NOMO-1 treated with dmso at 0.1 percent for 144 hours (cell line): ENCODE measurements at regions not wholly inside any gene's neighbourhood (a gene's known extent, or its start where the extent isn't known, plus 50 kb on each side); places are given as distances from the start of the nearest gene placed in this dataset.
A peak's percentile ranks its signal among the peaks of the same experiment; 100 is the strongest.

Experiments used
- DNase-seq: peaks from one replicate; lab custom pipeline; 2025; ENCODE audit not compliant: unreplicated experiment; lab: John Stamatoyannopoulos, UW

- no peak for DNase-seq
Observed at GRCh38 chr5:155290937-155291336, 277.4 kb downstream of the KIF4B start.

DNA sequence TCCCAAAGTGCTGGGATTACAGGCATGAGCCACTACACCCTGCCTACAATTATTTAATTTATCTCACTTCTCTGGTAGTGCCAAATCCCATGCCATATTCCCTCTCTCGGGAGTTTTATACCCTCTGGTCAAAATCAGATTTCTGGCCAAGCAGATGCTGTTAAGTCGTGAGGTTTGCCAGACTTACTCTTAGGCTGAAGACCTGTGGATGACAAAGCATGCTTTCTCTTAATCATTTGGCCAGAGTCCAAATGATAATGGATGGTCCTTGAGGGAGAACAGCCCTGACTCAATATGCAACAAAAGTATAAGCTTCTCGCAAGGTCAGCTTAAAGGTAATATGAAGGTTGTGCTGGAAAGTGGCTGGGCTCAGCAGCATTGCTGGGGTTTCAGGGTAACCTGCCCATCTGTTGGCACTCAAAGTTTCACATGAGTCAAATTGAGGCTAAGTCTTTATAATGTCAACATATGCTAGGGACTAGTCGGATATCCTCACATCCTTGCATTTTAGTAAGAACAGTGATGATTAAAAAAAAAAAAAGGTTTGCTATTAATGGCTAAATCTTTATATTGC is 280.1 kb downstream of the KIF4B start:
- no peak for DNase-seq

- no peak for DNase-seq
Observed at GRCh38 chr5:155295111-155295510, 281.6 kb downstream of the KIF4B start.

DNA sequence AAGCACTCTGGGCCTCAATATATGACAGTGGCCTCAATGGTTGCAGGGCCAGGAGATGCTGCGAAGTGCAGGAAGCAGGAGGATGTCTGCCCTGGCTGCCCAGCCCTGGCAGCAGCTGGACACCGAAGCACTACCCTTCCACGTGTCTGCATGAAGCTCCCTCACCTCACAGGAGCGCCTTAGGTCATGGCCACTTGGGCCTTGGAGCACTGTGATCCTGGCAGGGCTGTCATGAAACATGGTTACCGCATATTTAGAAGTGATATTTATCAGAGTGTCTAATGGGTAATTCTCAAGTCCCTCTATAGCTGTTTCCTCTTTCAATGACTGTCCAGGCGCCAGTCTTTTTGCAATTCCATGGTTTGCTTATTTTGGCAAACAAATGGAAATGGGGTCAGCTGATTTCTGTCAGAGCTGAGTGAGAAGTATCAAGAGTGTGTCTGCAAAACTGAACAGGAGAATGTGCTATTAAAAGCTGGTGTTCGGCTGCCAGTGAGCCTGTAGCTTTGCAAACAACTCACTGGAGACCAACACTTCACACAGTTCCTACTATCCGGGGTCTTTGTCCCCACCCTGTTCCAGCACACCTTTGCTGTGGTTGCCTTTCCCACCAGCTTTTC is 285.9 kb downstream of the KIF4B start:
- no peak for DNase-seq

DNA sequence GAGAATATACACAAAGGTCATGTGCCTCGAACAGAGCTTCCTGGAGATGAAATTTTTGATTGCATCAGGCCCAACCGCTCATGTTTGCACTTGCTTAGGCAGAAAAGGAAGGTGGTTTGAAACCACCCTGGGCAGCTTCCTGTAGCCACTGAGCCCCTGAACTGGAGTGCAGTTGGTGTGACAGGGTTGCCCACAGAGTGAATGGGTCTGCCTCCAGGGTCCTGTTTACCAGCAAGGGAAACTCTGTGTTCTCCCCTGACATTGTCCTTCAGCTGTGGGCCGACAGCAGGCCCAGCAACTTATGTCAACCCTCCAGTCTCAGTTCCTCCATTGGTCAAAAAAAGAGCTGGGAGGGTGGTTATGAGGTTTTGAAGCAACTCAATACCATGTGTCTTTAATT is 289.6 kb downstream of the KIF4B start:
- DNase-seq: peak; percentile 56

GRCh38 chr5:155307229-155307628 is 293.7 kb downstream of the KIF4B start:
- no peak for DNase-seq

- DNase-seq: no peak
Observed at GRCh38 chr5:155308289-155308688, 294.7 kb downstream of the KIF4B start.

GRCh38 chr5:155309021-155309746 is 295.6 kb downstream of the KIF4B start:
- DNase-seq: no peak

DNA sequence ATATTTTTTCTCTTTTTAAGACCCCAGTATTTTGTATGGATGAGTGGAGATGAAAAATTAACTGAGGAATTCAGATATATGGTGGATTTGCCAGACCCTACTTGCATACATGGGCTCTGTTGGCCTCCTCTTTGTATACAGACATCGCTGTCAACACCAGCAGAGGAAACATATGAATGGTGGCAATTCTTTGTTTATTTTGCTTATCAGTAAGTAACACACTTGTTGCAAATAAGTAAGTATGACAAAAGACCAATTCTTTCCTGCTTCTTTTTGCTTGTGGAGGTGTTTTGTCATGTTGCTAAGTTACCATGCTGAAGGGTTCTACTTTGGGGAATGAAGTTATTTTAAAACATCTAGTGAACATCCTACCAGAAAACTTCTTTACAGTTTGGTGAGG is 298.2 kb downstream of the KIF4B start:
- DNase-seq: no peak

DNA sequence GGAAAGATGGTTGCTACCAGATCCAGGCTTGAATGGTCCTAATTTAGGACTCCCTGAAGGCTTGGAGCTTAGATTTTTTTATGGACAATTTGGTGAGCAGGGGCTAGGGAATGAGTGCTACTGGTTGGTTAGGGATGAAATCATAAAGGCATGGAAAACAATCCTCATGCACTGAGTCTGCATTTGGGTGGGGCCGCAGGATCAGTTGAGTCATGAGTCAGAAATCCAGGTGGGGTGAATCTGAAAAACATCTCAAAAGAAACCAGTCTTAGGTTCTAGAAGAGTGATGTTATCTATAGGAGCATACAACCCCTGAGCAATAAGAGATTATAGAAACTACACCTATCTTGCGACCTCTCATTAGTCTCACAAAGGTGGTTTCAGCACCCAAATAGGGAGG is 300.0 kb downstream of the KIF4B start:
- DNase-seq: no peak

DNA sequence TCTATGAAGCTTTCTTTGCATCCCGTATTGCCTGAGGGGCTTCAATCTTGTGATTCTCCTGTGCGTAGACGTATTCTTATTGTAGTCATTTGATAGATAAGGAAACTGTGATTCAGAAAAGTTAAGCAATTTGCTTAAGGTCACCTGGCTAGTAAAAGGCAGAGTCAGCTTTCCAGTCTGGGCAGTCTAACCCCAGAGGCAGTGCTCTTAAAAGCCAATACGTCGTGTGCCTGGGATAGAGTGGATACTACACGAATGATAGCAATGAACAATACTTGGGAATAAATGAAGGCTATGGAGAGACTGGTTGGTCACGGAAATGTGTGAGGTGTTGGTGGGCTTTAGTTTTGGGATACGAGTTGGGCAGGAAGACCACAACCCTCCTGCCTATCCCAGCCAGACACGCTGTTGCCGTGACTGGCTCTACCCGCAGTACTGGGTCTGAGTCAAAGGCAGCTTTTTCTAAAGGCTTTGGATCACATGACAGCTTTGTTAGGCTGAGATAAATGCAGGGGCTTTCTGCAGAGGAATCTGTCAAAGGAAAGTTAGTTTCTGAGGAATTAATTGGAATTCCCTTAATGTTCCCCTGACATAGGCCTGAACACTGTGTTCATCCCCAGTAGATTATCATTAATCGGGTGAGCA is 302.6 kb downstream of the KIF4B start:
- DNase-seq: no peak

DNA sequence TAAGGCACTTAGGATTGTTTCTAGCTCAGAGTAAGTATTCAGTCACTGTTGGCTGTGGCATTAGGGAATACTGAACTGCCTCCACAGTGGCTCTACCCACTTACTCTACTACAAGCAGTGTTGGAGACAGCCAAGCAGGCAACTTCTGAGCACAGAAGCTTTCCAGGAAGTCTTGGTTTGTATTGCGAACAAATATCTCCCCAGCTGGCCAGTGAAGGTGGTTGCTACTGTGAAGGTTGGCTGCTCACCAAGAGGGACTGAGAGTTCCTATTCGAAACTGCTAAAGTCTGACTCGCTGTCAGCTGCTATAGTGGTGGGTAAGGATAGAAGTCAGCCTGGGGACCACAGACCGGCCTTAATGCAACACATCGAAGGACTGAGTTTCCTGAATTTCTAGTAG is 319.1 kb downstream of the KIF4B start:
- DNase-seq: no peak

DNA sequence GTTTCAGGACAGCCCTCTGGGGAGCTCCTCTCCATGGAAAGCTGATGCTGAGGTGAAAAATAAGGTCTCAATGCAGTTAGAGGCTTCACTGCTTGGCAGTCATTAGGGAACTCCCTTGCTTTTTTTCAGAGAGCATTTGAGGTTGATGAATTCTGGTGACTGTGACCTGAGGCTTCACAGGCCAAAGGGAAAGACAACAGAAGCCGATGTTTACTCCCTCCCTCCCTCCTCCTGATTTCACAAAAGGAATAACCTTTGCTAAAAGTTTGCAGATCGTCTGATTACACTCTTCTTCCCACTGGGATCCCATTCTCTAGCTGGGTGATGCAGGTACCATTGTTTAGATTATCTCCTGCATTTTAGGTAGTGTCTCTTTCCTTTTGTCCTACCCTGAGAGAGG is 329.4 kb downstream of the KIF4B start:
- no peak for DNase-seq

- no peak for DNase-seq
Observed at GRCh38 chr5:155343468-155343867, 329.9 kb downstream of the KIF4B start.

- DNase-seq: no peak
Observed at GRCh38 chr5:155353231-155353630, 339.7 kb downstream of the KIF4B start.

- DNase-seq: no peak
Observed at GRCh38 chr5:155366096-155366495, 352.5 kb downstream of the KIF4B start.

DNA sequence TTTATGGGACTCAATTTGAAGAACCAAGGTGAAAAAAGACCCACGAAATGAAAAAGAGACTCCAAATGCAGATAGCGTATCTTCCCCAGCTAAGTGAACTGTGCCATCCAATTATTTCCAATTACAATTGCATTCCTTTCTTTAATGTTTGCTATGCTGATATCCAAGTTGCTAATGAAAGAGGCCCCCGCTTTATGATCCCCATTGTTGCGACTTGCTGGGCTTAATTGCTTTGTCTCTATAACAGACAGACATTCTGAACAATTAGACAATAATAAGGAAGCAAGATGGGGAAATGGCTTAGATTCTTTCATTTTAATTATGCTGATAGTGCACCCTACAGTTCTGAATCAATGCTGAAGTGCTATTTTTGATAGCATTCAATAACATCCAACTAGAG is 354.3 kb downstream of the KIF4B start:
- no peak for DNase-seq

DNA sequence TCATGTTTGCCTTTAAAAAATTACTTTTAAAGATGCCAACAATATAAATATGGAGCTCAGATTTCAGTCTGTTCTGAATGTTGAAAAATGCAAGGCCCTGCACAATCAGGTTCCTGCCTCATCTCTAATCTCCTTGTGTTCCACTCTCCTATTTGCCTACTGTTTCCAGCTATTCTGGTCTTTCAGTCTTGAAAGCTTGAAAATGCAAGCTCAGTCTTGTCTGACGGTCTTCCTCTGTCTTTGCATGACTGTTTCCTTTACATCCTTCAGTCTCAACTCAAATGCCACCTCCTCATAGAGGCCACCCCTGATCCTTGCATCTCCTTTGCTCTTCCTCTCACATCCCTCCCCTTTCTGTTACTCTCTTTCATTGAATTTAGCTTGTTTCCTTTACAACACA is 354.9 kb downstream of the KIF4B start:
- DNase-seq: no peak

GRCh38 chr5:155380480-155380879 is 366.9 kb downstream of the KIF4B start:
- DNase-seq: no peak

- DNase-seq: no peak
Observed at GRCh38 chr5:155381654-155382053, 368.1 kb downstream of the KIF4B start.

GRCh38 chr5:155389498-155389897 is 375.9 kb downstream of the KIF4B start:
- no peak for DNase-seq

DNA sequence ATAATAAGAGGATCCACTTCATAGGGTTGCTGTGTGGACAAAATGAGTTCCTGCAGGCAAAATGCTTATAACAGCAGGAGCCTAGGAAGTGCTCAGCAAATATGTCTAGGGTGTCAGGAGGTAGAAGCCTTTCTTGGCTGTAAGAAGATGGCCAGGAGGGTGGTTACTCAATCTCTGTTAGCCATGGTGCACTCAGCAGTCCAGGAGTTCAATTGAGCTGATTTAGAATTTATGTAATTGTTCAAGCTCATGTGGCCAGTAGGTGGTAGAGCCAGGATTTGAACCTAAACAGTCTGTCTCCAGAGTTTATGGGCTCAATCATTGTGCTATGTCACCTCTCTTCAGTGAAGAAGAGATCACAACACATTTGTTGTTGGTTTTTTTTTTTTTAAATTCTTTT is 381.2 kb downstream of the KIF4B start:
- no peak for DNase-seq
